HG03108 (cell line): ENCODE measurements at regions not wholly inside any gene's neighbourhood (a gene's known extent, or its start where the extent isn't known, plus 50 kb on each side); places are given as distances from the start of the nearest gene placed in this dataset.

ENCODE experiments used
- ATAC-seq: cut with Tn5 transposase; IDR thresholded peaks from one replicate; pipeline ENCODE4 v1.9.1; 2021; ENCODE audit warnings: moderate library complexity; ENCODE audit not compliant: unreplicated experiment

- no peak for ATAC-seq
Measured at GRCh38 chr2:173629076-173629475, 274.4 kb downstream of the CDCA7 start.

GRCh38 chr2:173630425-173631126, 275.9 kb downstream of the CDCA7 start:
- ATAC-seq, result no peak

- no peak for ATAC-seq
Measured at GRCh38 chr2:173631127-173631460, 276.4 kb downstream of the CDCA7 start.

- ATAC-seq, result no peak
Measured at GRCh38 chr2:173644146-173644545, 289.5 kb downstream of the CDCA7 start.

- no peak for ATAC-seq
Measured at GRCh38 chr2:173647681-173648311, 293.1 kb downstream of the CDCA7 start.

- no peak for ATAC-seq
Measured at GRCh38 chr2:173648816-173649215, 294.1 kb downstream of the CDCA7 start.

- ATAC-seq, result no peak
Measured at GRCh38 chr2:173649527-173650219, 295.0 kb downstream of the CDCA7 start.

GRCh38 chr2:173651891-173652290, 297.2 kb downstream of the CDCA7 start:
- no peak for ATAC-seq

GRCh38 chr2:173652311-173652710, 297.6 kb downstream of the CDCA7 start:
- ATAC-seq, result no peak

- no peak for ATAC-seq
Measured at GRCh38 chr2:173652767-173653431, 298.2 kb downstream of the CDCA7 start.

- ATAC-seq, result no peak
Measured at GRCh38 chr2:173653432-173653805, 298.7 kb downstream of the CDCA7 start.

GRCh38 chr2:173654161-173654895, 299.7 kb downstream of the CDCA7 start:
- ATAC-seq, result no peak

- no peak for ATAC-seq
Measured at GRCh38 chr2:173654896-173655265, 300.2 kb downstream of the CDCA7 start.

GRCh38 chr2:173656086-173656485, 301.4 kb downstream of the CDCA7 start:
- no peak for ATAC-seq

GRCh38 chr2:173657996-173658717, 303.5 kb downstream of the CDCA7 start:
- no peak for ATAC-seq

GRCh38 chr2:173658946-173659371, 304.3 kb downstream of the CDCA7 start:
- no peak for ATAC-seq

- ATAC-seq, result no peak
Measured at GRCh38 chr2:173659509-173659908, 304.8 kb downstream of the CDCA7 start.

GRCh38 chr2:173661586-173661985, 303.6 kb downstream of the SP3 start:
- ATAC-seq, result no peak

- no peak for ATAC-seq
Measured at GRCh38 chr2:173663353-173663752, 301.8 kb downstream of the SP3 start.

GRCh38 chr2:173663835-173664512, 301.2 kb downstream of the SP3 start:
- no peak for ATAC-seq
